ENCODE measurements at regions not wholly inside any gene's neighbourhood (a gene's known extent, or its start where the extent isn't known, plus 50 kb on each side); places are given as distances from the start of the nearest gene placed in this dataset.

DNA sequence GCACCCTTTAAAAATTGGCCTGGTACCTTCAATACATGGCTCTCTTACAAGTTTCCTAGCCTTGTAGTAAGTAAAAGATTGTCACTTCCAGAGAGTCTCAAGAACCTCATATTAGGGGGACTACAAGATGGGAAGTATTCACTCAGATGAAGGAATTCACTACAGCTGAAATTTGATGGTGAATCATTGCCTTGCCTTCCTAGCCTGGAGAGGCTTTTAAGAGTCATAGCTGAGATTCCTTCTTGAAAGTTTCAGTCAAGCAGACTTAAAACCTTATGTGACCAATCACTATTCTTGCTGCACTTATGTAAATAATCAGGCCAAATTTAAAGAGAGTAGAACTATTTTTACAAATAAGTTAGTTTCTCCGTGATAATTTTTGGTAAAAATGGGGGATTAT, 451.6 kb downstream of the TRHDE start:
- POLR2A ChIA-PET = no interaction called here
- Histone ChIP-seq H3K4me3 (ENCODE audit: low read depth, low read length) (no peak overlapping the region), H3K27me3 (ENCODE audit: control insufficient read depth, insufficient read depth, low read length) (no peaks in the 10 kb centered on the region), H3K9me3 (ENCODE audit: control insufficient read depth, insufficient read depth, low read length) (no peaks in the 10 kb centered on the region), H3K27ac (ENCODE audit: low read depth, low read length) (no peak overlapping the region)
- TF ChIP-seq, protein P1, sequence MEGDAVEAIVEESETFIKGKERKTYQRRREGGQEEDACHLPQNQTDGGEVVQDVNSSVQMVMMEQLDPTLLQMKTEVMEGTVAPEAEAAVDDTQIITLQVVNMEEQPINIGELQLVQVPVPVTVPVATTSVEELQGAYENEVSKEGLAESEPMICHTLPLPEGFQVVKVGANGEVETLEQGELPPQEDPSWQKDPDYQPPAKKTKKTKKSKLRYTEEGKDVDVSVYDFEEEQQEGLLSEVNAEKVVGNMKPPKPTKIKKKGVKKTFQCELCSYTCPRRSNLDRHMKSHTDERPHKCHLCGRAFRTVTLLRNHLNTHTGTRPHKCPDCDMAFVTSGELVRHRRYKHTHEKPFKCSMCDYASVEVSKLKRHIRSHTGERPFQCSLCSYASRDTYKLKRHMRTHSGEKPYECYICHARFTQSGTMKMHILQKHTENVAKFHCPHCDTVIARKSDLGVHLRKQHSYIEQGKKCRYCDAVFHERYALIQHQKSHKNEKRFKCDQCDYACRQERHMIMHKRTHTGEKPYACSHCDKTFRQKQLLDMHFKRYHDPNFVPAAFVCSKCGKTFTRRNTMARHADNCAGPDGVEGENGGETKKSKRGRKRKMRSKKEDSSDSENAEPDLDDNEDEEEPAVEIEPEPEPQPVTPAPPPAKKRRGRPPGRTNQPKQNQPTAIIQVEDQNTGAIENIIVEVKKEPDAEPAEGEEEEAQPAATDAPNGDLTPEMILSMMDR (IDR thresholded peaks at IDR 0.05; ENCODE audit: low read depth, low read length) = no peak
- no peak for DNase-seq (ENCODE audit: low read depth, low spot score)
- CTCF ChIA-PET = no interaction called here

DNA sequence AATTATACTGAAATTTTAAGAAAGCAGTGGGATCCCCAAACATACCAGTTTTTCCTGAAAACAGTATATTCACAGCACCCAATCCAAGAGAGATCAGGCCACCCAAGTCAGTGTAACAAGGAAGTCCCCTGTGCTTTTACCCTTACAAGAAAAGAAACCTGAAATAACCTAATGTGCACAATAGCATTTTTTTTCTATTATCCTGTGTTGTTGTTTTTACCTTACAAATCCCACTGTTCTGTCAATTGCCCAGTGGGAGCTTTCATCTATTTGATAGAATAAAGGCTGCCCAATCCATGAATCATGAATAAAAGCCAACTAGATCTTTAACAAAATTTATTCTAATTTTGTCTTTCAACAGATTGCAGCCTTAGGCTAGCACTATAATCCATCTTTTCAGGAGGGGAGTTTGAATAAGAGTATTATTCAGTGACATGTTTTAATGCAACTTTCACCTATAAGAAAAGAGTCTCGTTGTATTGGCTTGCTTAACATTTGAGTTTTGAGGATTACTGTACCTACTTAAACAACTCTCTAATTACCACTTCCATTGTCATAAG, 457.4 kb downstream of the TRHDE start:
- no peak overlapping the region for H3K27ac ChIP-seq (ENCODE audit: low read depth, low read length)
- H3K4me3 ChIP-seq (ENCODE audit: low read depth, low read length) = no peak overlapping the region
- TF ChIP-seq, protein P1 (IDR thresholded peaks at IDR 0.05; ENCODE audit: low read depth, low read length) = no peak
- H3K9me3 ChIP-seq (ENCODE audit: control insufficient read depth, insufficient read depth, low read length) = no peaks in the 10 kb centered on the region
- DNase-seq (ENCODE audit: low read depth, low spot score) = no peak
- ChIA-PET POLR2A (no interaction called here), CTCF (no interaction called here)
- no peaks in the 10 kb centered on the region for H3K27me3 ChIP-seq (ENCODE audit: control insufficient read depth, insufficient read depth, low read length)

DNA sequence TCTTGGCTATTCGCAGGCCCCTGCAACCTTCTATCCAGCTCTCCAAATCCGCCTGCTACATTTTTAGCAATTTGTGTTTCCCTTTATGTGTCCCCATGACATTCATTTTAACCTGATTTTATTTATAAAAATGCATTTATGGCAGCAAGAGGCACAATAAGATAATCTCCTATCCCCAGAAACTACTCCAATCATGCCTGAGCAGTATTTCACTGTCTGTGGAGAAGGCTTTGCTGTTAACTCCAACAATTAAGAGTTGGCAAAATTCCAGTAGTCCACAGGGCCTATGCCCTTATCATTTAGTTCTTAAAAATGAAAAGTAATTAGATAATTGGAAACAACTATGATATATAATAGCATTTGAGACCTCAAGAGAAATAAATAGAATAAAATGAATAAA, 462.4 kb downstream of the TRHDE start:
- ChIA-PET POLR2A (no interaction called here), CTCF (no interaction called here)
- Histone ChIP-seq H3K27ac (ENCODE audit: low read depth, low read length) (no peak overlapping the region), H3K9me3 (ENCODE audit: control insufficient read depth, insufficient read depth, low read length) (no peaks in the 10 kb centered on the region), H3K4me3 (ENCODE audit: low read depth, low read length) (no peak overlapping the region), H3K27me3 (ENCODE audit: control insufficient read depth, insufficient read depth, low read length) (no peaks in the 10 kb centered on the region)
- TF ChIP-seq, protein P1 (IDR thresholded peaks at IDR 0.05; ENCODE audit: low read depth, low read length) = no peak
- no peak for DNase-seq (ENCODE audit: low read depth, low spot score)

DNA sequence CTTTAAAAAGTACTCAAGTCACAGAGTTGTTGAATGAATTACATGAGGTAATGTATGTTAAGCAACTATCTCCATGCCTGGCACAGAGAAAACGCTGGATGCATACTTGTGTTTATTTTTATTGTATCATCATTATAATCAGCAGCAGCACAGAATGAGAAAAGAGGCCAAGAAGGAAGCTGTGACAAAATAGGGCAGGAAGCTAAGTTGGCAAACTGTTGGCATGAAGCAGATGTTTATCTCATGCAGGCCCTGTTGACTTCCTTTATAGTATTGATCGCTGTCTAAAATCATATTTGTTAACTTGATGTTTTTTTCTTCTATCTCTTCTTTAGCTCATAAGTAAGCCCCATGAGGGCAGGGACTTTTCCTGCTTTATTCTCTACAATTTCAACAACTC, 466.6 kb downstream of the TRHDE start:
- CTCF ChIA-PET = no interaction called here
- DNase-seq (ENCODE audit: low read depth, low spot score) = no peak
- TF ChIP-seq, protein P1 (IDR thresholded peaks at IDR 0.05; ENCODE audit: low read depth, low read length) = no peak
- POLR2A ChIA-PET = no interaction called here
- Histone ChIP-seq H3K27me3 (ENCODE audit: control insufficient read depth, insufficient read depth, low read length) (no peaks in the 10 kb centered on the region), H3K4me3 (ENCODE audit: low read depth, low read length) (no peak overlapping the region), H3K9me3 (ENCODE audit: control insufficient read depth, insufficient read depth, low read length) (no peaks in the 10 kb centered on the region), H3K27ac (ENCODE audit: low read depth, low read length) (no peak overlapping the region)

DNA sequence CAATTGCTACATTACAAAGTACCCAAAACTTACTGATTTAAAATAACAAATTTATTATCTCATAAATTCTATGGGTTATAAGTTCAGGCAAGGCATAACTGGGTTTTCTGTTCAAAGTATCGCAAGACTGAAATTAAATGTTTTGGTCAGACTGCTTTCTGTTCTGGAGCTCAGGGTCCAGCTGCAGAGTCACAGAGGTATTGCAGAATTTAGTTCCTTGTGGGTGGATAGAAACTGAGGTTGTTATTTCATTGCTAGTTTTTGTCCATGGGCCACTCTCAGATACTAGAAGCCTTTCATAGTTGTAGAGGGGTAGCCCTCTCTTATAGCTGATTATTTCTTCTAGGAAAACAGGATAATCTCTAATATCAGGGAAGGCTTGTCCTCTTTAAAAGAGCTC, 467.9 kb downstream of the TRHDE start:
- Histone ChIP-seq H3K27ac (ENCODE audit: low read depth, low read length) (no peak overlapping the region), H3K27me3 (ENCODE audit: control insufficient read depth, insufficient read depth, low read length) (no peaks in the 10 kb centered on the region), H3K9me3 (ENCODE audit: control insufficient read depth, insufficient read depth, low read length) (no peaks in the 10 kb centered on the region), H3K4me3 (ENCODE audit: low read depth, low read length) (no peak overlapping the region)
- TF ChIP-seq, protein P1 (IDR thresholded peaks at IDR 0.05; ENCODE audit: low read depth, low read length) = no peak
- ChIA-PET CTCF (no interaction called here), POLR2A (no interaction called here)
- no peak for DNase-seq (ENCODE audit: low read depth, low spot score)

All from AG04450 (cell line).